GM12865 (cell line): ENCODE measurements at regions not wholly inside any gene's neighbourhood (a gene's known extent, or its start where the extent isn't known, plus 50 kb on each side); places are given as distances from the start of the nearest gene placed in this dataset.

Experiments
- DNase-seq: peaks from one replicate; pipeline ENCODE4 v3.0.0; 2010; ENCODE audit warnings: low read depth
- H3K4me3 ChIP-seq: 2 replicates; pipeline ENCODE4 v1.5.1; 2011; ENCODE audit warnings: mild to moderate bottlenecking, low read depth, low read length, control low read depth
- CTCF ChIP-seq: IDR thresholded peaks from 2 replicates; pipeline ENCODE4 v1.5.1; 2011; ENCODE audit warnings: low read length, control low read depth, low read depth, inconsistent platforms; ENCODE audit not compliant: insufficient read depth; ENCODE audit errors: missing control alignments

GRCh38 chr12:112714166-112714710 lies 77.3 kb upstream of the RPH3A start:
- DNase-seq, result no peak

GRCh38 chr12:112716099-112717093 lies 75.2 kb upstream of the RPH3A start:
- DNase-seq, result peak; percentile 9
- TF ChIP-seq CTCF, result no peak
- no peak overlapping the region for H3K4me3 ChIP-seq

More at GRCh38 chr12:112714166-112714710, 77.3 kb upstream of the RPH3A start:
- no peak overlapping the region for H3K4me3 ChIP-seq
- TF ChIP-seq CTCF, result no peak

- no peak overlapping the region for H3K4me3 ChIP-seq
- no peak for DNase-seq
- TF ChIP-seq CTCF, result no peak
Measured at GRCh38 chr12:112728864-112729263, 62.7 kb upstream of the RPH3A start.

- TF ChIP-seq CTCF, result no peak
- H3K4me3 ChIP-seq, result no peak overlapping the region
- DNase-seq, result no peak
Measured at GRCh38 chr12:112734859-112735695, 56.5 kb upstream of the RPH3A start.

GRCh38 chr12:112738531-112738930 lies 53.0 kb upstream of the RPH3A start:
- no peak overlapping the region for H3K4me3 ChIP-seq
- no peak for TF ChIP-seq CTCF
- DNase-seq, result no peak

- DNase-seq, result no peak
- no peak for TF ChIP-seq CTCF
- H3K4me3 ChIP-seq, result no peak overlapping the region
Measured at GRCh38 chr12:112740387-112740934, 51.1 kb upstream of the RPH3A start.
